HG02943 (cell line): ENCODE measurements at regions not wholly inside any gene's neighbourhood (a gene's known extent, or its start where the extent isn't known, plus 50 kb on each side); places are given as distances from the start of the nearest gene placed in this dataset.

Experiments
- ATAC-seq: cut with Tn5 transposase; IDR thresholded peaks from one replicate; pipeline ENCODE4 v1.9.1; 2021; ENCODE audit warnings: mild to moderate bottlenecking, low read depth, moderate library complexity; ENCODE audit not compliant: unreplicated experiment

DNA sequence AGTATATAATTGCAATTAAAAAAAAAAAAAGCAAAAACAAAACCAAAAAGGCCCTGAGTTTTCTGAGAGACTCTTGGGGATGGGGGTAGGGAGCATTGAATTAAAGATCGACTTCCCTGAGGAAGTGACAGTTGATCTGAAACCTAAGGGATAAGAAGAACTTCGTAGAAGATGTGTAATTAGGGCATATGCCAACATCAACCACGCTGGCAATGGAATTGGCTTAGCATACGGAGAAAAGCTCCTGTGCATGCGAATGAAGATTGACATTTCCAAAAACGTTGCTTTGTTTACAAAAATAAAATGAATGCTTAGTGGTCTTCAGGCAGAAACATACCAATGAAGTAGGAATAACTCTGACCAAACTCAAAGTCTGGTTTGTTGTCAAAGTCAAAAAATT lies 307.6 kb upstream of the ZNF521 start:
- ATAC-seq = no peak

DNA sequence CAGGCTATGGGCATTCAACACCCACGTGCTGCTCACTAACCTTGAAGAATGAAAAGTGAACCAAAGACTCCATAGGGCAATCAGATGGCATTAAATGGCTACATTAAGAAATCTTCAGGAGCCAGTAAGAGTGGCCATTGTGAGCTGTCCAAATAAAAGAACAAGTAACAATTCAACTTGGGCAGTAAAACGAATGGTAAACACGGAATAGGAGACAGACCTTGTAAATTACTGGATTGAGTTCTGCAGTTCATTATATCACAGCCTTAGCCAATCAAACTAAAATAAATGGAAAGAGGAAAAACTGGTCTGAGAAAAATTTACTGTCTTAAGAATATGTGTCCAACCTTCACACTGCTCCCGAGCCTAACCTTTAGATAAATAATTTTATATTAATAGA lies 306.5 kb upstream of the ZNF521 start:
- ATAC-seq = no peak

- ATAC-seq = no peak
Measured at GRCh38 chr18:25651553-25651952, 299.6 kb upstream of the ZNF521 start.

- no peak for ATAC-seq
Measured at GRCh38 chr18:25650201-25650941, 298.4 kb upstream of the ZNF521 start.

DNA sequence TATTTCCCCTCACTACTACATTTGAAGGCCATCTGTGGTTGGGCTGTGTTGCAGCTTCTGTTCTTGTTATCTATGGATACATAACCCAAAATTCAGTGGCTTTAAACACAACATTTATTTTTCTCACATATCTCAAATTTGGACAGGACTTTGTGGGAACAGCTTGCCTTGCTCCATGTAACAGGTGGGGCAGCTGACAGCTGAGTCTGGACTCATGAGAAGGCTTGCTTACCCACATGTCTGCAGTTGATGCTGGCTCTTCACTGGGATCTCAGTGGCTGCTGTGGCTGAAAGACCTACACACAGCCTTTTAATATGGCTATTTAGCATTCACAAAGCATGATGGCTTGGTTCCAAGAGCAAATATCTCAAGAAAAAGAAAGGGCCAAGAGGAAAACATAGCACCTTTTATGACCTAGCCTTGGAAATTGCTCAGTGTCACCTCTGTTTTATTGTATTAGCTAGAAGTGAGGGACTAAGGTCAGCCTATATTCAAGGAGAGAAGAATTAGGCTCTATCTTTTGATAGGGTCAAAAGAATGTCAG lies 296.8 kb upstream of the ZNF521 start:
- ATAC-seq = no peak

DNA sequence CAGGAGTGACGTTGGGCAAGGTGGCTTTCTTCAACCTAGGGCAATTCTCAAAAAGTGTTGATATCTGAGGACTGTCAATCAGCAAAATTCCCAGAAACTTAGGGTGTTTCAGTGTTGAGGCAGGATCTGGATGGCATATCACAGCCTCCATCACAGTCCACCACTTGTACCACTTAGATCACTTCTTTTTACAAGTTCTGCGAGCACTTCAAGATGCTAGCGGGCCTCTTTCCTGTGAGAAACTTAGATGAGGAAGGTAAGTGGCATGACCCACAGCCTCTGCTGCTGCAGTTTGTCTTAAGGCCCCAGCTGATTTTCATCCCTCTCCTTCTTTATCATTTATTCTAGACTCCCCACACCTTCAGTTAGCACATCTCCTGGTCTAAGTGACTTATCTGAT lies 295.4 kb upstream of the ZNF521 start:
- no peak for ATAC-seq

DNA sequence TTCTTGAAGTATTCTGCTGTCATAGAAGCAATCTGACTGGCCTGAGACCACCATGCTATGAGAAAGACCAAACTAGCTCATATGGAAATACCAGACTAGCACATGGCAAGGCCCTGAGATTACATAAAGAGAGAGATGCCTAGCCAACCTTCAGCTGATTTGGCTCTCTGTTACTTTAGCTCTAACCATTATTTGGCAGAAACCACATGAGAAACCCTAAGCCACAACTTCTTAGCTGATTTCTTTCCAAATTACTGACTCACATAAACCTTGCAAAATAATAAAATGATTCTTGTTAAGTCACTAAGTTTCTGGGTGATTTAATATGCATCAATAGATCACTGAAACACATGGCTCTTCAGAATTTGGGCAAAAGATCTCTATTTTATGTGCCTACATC lies 295.0 kb upstream of the ZNF521 start:
- no peak for ATAC-seq

- ATAC-seq = no peak
Measured at GRCh38 chr18:25639596-25639995, 287.6 kb upstream of the ZNF521 start.

DNA sequence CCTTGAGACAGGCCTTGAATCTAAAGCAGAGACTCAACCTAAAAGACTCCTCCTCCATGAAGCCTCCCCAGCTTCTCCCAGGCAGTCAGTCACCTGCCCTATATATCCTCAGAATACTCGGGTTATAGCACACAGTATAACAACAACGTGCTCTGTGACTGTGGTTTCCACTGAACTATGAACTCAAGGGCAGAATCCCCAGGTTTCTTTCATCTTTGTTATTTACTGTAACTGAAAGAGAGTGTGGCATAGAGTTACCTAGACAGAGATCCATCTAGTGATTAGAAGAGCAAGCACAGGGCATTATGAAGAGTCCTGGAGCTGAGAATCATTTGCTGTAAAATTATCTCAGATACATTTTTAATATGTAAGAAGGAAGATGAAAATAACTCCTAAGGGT lies 281.6 kb upstream of the ZNF521 start:
- ATAC-seq = no peak

DNA sequence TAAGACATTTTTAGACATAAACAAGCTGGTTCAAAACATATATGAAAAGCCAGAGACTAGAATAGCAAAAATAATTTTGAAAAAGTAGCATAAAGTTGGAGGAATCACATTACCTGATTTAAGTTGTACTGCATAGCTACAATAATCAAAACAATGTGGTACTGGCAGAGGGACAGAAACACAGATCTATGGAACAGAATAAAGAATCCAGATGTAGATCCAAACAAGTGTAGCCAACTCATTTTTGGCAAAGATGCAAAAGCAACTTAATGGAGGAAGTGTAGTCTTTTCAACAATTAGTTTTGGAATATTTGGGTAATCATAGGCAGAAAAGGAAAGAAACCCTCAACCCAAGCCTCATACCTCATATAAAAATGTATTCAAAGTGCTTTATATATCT lies 278.7 kb upstream of the ZNF521 start:
- ATAC-seq = no peak

GRCh38 chr18:25621682-25622081 lies 269.7 kb upstream of the ZNF521 start:
- ATAC-seq = no peak

DNA sequence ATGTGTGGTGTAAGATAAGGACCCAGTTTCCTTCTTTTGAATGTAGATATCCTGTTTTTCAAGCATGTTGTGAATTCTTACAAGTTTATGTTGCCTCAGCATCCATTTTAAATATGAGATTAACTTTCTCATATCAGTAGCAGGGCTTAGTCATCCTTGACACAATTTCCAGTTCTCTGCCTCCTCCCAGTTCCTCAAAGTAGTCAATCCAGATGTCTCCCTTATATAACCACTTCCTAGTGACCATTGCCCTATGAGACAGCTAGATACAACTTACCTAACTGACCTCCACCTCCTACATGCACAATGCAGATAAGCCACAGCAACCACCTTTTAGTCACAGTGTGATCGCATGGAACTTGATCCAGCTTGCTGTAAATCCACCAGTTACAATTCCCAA lies 269.2 kb upstream of the ZNF521 start:
- ATAC-seq = no peak

- ATAC-seq = no peak
Measured at GRCh38 chr18:25614168-25614567, 262.2 kb upstream of the ZNF521 start.

DNA sequence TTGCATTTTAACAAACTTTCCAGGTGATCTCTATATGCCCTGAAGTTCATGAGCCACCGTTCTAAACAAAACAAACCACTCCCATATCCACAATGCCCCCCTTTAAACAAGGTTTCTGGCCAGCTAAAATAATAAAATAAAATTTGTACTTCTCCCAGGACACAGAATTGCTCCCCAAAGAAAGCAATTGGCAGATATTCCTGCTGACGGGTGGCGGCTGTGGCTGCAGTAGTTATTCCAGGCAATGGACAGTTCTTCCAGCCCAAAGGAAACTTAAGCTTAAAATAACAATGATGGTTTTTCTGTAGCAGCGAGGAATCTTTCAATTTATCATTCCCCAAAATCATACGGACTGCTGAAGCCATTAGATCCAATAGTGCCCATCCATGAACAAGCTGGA lies 260.5 kb upstream of the ZNF521 start:
- no peak for ATAC-seq

DNA sequence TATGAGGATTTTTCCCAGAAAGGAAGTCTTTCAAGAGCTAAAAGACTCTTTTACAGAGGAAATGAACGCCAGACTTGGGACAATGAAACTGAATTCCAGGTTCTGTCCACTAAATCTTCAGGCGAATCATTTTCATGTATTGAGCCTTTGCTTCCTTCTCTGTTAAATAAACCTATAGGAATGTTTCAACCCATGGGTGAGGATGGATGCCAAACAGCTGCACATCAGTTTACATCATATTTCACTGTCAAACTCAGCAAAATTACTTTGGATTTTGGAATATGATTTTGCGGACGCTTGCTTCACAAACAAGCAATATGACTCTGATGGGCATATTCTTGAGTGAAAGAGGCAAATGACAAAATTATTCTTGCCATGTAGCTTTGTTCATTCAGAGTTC lies 256.1 kb upstream of the ZNF521 start:
- ATAC-seq = no peak

GRCh38 chr18:25604894-25605597 lies 253.1 kb upstream of the ZNF521 start:
- ATAC-seq = no peak

DNA sequence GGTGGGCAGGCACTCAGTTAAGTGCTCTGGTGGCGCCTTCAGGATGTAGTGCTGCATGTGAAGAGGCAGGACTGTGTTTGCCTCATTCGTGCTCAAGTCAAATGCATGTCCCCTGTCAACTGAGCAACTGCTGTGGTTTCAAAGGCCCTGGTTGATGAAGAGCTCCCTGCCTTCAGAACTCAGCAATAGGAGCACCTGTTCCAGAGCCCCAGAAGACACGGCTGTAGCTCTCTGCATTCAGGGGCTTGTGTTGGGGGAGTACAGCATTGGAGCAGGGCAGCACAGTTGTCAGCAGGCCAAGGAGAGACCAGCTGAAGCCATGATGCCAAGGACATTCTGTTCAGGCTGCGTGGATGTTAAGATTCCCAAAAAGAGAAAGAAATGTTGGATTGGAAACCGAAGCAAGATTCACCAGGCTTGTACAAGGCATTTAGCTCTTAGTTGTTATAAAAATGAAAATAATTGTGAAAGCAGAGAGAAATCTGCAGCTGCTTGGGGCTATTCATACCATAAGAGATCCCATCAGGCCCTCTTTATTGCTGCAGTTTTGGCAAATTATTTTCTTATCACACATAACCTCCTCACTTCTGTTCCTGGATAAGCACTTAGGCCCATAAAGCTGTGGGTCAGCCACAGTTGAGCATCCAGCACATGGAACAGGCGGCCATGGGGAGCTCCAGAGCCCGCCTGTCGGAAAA lies 252.4 kb upstream of the ZNF521 start:
- ATAC-seq = no peak

- ATAC-seq = no peak
Measured at GRCh38 chr18:25599443-25599842, 247.5 kb upstream of the ZNF521 start.

DNA sequence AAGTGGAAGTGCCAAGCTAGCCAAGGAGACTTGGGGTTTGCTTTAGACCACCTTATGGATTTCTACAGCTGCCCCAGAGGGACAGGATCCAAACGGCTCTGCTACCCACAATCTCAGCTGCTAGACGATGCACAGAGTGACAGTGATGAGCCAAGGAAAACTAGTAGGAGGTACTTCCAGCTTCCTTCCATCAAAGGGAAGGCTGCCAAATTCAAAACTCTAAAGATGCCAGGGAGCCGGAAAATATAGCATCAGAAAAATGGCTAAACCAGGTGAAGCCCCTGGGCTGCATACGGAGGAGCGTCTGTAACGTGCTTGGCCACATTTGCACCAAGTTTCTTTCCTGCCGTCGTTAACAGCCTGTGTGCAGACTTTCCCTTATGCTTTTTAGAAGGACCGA lies 245.5 kb upstream of the ZNF521 start:
- ATAC-seq = no peak

DNA sequence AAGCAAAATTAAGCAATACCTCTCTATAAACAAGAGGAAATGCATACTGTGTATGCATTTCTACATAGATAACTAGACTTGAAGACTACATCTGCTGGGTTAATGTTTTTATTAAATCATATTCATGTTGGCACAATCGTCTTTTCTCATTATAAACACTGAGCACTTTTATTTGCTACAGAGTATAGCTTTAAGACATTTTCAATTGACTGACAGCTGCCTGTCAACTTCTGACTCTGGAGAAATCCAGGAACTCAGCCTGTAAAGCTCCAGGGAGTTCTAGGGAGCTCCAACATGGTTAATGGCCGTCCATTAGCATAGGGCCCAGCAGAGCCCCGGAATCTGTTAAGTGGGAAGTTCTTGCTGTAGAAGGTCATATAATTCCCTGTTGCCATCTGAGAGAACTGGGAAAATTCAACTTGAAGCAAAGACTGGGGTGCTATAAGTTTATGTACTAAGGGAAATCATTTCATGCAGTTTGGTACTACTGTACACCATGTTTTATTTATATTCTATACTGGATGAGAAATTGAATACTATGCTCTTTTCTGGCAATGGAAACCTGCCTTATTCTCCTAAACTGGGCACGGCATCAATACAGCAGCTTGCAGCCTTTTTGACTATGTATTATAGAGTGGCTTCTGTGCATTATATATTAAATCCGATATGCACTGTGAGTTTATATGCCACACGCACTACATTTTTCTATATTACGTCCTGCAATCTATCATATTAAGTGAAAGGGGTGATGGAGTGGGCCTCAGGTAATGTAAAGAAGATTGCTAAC lies 243.5 kb upstream of the ZNF521 start:
- no peak for ATAC-seq

- ATAC-seq = no peak
Measured at GRCh38 chr18:25594351-25594750, 242.4 kb upstream of the ZNF521 start.
